Ecto neural progenitor cell (in vitro differentiated cells): ENCODE measurements at regions not wholly inside any gene's neighbourhood (a gene's known extent, or its start where the extent isn't known, plus 50 kb on each side); places are given as distances from the start of the nearest gene placed in this dataset.

Experiments
- DNase-seq: peaks from one replicate; pipeline ENCODE4 v3.0.0-alpha.2; 2018; ENCODE audit warnings: low spot score

- no peak for DNase-seq
Measured at GRCh38 chr11:92477686-92478085, 253.1 kb downstream of the FAT3 start.

- no peak for DNase-seq
Measured at GRCh38 chr11:92480499-92480898, 255.9 kb downstream of the FAT3 start.

GRCh38 chr11:92482492-92483060, 258.0 kb downstream of the FAT3 start:
- no peak for DNase-seq

GRCh38 chr11:92484570-92484969, 260.0 kb downstream of the FAT3 start:
- DNase-seq: no peak

GRCh38 chr11:92489826-92490399, 265.3 kb downstream of the FAT3 start:
- no peak for DNase-seq

- DNase-seq: no peak
Measured at GRCh38 chr11:92492372-92492771, 267.8 kb downstream of the FAT3 start.

GRCh38 chr11:92495107-92495793, 270.6 kb downstream of the FAT3 start:
- DNase-seq: no peak

GRCh38 chr11:92500453-92500852, 275.8 kb downstream of the FAT3 start:
- no peak for DNase-seq

- no peak for DNase-seq
Measured at GRCh38 chr11:92501066-92501739, 276.6 kb downstream of the FAT3 start.

GRCh38 chr11:92504004-92504403, 279.4 kb downstream of the FAT3 start:
- DNase-seq: no peak

GRCh38 chr11:92504534-92504933, 279.9 kb downstream of the FAT3 start:
- no peak for DNase-seq

- no peak for DNase-seq
Measured at GRCh38 chr11:92505689-92506088, 281.1 kb downstream of the FAT3 start.

- DNase-seq: no peak
Measured at GRCh38 chr11:92506809-92507336, 282.3 kb downstream of the FAT3 start.

GRCh38 chr11:92510591-92510990, 286.0 kb downstream of the FAT3 start:
- DNase-seq: no peak

GRCh38 chr11:92511522-92512203, 287.0 kb downstream of the FAT3 start:
- DNase-seq: no peak

GRCh38 chr11:92512204-92512569, 287.6 kb downstream of the FAT3 start:
- no peak for DNase-seq

- no peak for DNase-seq
Measured at GRCh38 chr11:92523611-92524010, 299.0 kb downstream of the FAT3 start.

GRCh38 chr11:92524542-92524941, 299.9 kb downstream of the FAT3 start:
- DNase-seq: no peak

- no peak for DNase-seq
Measured at GRCh38 chr11:92527467-92527866, 302.8 kb downstream of the FAT3 start.

- DNase-seq: no peak
Measured at GRCh38 chr11:92528001-92528400, 303.4 kb downstream of the FAT3 start.

GRCh38 chr11:92531065-92531739, 306.6 kb downstream of the FAT3 start:
- no peak for DNase-seq
